ENCODE measurements at regions not wholly inside any gene's neighbourhood (a gene's known extent, or its start where the extent isn't known, plus 50 kb on each side); places are given as distances from the start of the nearest gene placed in this dataset.
A peak's percentile ranks its signal among the peaks of the same experiment; 100 is the strongest.

GRCh38 chr6:165229216-165229615 lies 80.2 kb downstream of the C6orf118 start:
- no peak overlapping the region for H3K27ac Mint-ChIP-seq (ENCODE audit: low read depth, unreplicated experiment)
- TF ChIP-seq CTCF (IDR thresholded peaks at IDR 0.05; ENCODE audit: unreplicated experiment), result peak; percentile 13
- no peaks in the 10 kb centered on the region for H3K36me3 Mint-ChIP-seq (ENCODE audit: insufficient read depth, unreplicated experiment)
- no peaks in the 10 kb centered on the region for H3K27me3 Mint-ChIP-seq (ENCODE audit: insufficient read depth, unreplicated experiment)
- no peak overlapping the region for H3K4me3 Mint-ChIP-seq (ENCODE audit: unreplicated experiment)
- DNase-seq (ENCODE audit: unreplicated experiment), result no peak
- no peaks in the 10 kb centered on the region for H3K9me3 Mint-ChIP-seq (ENCODE audit: unreplicated experiment)
- CTCF ChIA-PET, result interaction anchor here (1.3 kb wide), 1 partner anchor 302 kb away, joined by 3 read pairs; no protein-coding TSS in a partner anchor
- intact Hi-C loops (cut with micrococcal nuclease), result loop anchor here (5.0 to 10.0 kb wide), 2 partner anchors 47 to 104 kb away; no protein-coding TSS in a partner anchor
- POLR2A ChIA-PET, result no interaction called here
- peaks cover 19% of the 10 kb centered on the region for H3K4me1 Mint-ChIP-seq (ENCODE audit: insufficient read depth, unreplicated experiment)
- no TSS peak for BruUV-seq (replicated peaks)

DNA sequence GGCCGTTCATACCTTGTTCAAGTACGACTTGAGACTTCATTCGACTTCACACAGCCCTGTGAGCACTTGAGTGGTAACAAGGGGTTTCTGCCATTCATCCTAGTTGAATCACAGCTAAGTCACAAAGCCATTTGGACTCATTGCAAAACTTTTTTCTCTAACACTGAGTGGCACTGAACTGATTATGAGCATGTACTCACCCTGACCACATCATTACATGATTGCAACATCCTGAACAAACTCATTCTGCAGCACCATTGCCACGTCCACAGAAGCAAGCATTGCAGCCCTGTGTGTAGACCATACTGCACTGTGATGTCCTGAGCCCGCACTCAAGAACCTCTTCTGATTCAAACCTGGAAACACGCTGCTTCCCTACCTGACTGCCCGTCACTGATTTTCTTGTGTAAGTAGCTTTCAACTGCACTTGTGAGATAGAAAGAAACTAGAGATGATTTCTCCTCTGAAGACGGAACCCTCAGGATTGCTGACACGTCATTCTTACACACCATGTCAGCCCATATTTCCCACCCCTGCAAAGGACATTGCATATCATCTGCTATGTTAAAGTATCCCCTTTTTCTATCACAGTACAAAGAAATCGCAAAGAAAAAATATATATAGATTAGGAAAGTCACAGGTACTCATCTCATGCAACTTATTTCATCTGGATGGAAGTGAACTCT lies 81.6 kb downstream of the C6orf118 start:
- DNase-seq (ENCODE audit: unreplicated experiment), result peak; percentile 78
- no peaks in the 10 kb centered on the region for H3K27me3 Mint-ChIP-seq (ENCODE audit: insufficient read depth, unreplicated experiment)
- ChIA-PET CTCF (interaction anchor here (0.6 to 1.3 kb wide), 7 partner anchors 16 to 1798 kb away, joined by 3 to 4 read pairs (median 3); no protein-coding TSS in a partner anchor), POLR2A (interaction anchor here (0.6 to 1.8 kb wide), 11 partner anchors 9 to 1801 kb away, joined by 3 to 7 read pairs (median 3); no protein-coding TSS in a partner anchor)
- H3K36me3 Mint-ChIP-seq (ENCODE audit: insufficient read depth, unreplicated experiment), result peaks cover 5% of the 10 kb centered on the region
- no peaks in the 10 kb centered on the region for H3K9me3 Mint-ChIP-seq (ENCODE audit: unreplicated experiment)
- BruUV-seq (replicated peaks), result TSS peak; percentile 75
- peak overlapping the region; percentile 49 for H3K4me3 Mint-ChIP-seq (ENCODE audit: unreplicated experiment)
- H3K4me1 Mint-ChIP-seq (ENCODE audit: insufficient read depth, unreplicated experiment), result peaks cover 31% of the 10 kb centered on the region
- no peak for TF ChIP-seq CTCF (IDR thresholded peaks at IDR 0.05; ENCODE audit: unreplicated experiment)
- H3K27ac Mint-ChIP-seq (ENCODE audit: low read depth, unreplicated experiment), result peak overlapping the region; percentile 68
- intact Hi-C loops (cut with micrococcal nuclease), result loop anchor here (1.0 to 10.0 kb wide), 3 partner anchors 45 to 172 kb away; no protein-coding TSS in a partner anchor

DNA sequence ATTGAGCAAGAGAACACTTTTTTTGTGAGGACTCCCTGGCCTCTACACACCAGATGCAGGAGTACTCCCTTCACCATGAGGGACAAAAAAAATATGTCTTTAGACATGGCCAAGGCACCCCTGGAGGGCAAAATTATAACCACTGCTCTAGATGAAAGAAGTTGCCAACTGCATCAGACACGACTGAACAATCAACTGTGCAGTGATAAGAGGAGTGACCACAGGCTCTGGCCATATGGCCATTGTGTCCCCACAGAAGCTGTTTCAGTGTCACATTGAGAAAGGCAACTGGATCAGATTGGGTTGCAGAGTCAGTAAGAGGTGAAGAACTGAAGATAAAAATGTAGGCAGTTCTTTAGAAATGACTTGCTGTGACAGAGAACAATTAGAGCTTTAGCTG lies 85.7 kb downstream of the C6orf118 start:
- CTCF ChIA-PET, result interaction anchor here (0.5 kb wide), 1 partner anchor 40 kb away, joined by 3 read pairs; no protein-coding TSS in a partner anchor
- no TSS peak for BruUV-seq (replicated peaks)
- intact Hi-C loops (cut with micrococcal nuclease), result loop anchor here (10.0 kb wide), 1 partner anchor 99 kb away; no protein-coding TSS in a partner anchor
- POLR2A ChIA-PET, result interaction anchor here (1.4 kb wide), 1 partner anchor 39 kb away, joined by 4 read pairs; no protein-coding TSS in a partner anchor
- Mint-ChIP-seq H3K27ac (ENCODE audit: low read depth, unreplicated experiment) (no peak overlapping the region), H3K4me1 (ENCODE audit: insufficient read depth, unreplicated experiment) (peaks cover 31% of the 10 kb centered on the region), H3K9me3 (ENCODE audit: unreplicated experiment) (no peaks in the 10 kb centered on the region), H3K27me3 (ENCODE audit: insufficient read depth, unreplicated experiment) (no peaks in the 10 kb centered on the region), H3K36me3 (ENCODE audit: insufficient read depth, unreplicated experiment) (peaks cover 7% of the 10 kb centered on the region), H3K4me3 (ENCODE audit: unreplicated experiment) (no peak overlapping the region)
- no peak for TF ChIP-seq CTCF (IDR thresholded peaks at IDR 0.05; ENCODE audit: unreplicated experiment)
- DNase-seq (ENCODE audit: unreplicated experiment), result no peak

- CTCF ChIA-PET, result interaction anchor here (0.9 kb wide), 1 partner anchor 45 kb away, joined by 5 read pairs; no protein-coding TSS in a partner anchor
- Mint-ChIP-seq H3K27me3 (ENCODE audit: insufficient read depth, unreplicated experiment) (no peaks in the 10 kb centered on the region), H3K4me3 (ENCODE audit: unreplicated experiment) (no peak overlapping the region), H3K27ac (ENCODE audit: low read depth, unreplicated experiment) (no peak overlapping the region), H3K9me3 (ENCODE audit: unreplicated experiment) (no peaks in the 10 kb centered on the region), H3K36me3 (ENCODE audit: insufficient read depth, unreplicated experiment) (peaks cover 7% of the 10 kb centered on the region), H3K4me1 (ENCODE audit: insufficient read depth, unreplicated experiment) (peaks cover 25% of the 10 kb centered on the region)
- POLR2A ChIA-PET, result no interaction called here
- intact Hi-C loops (cut with micrococcal nuclease), result loop anchor here (10.0 kb wide), 1 partner anchor 98 kb away; no protein-coding TSS in a partner anchor
- no peak for TF ChIP-seq CTCF (IDR thresholded peaks at IDR 0.05; ENCODE audit: unreplicated experiment)
- no TSS peak for BruUV-seq (replicated peaks)
- DNase-seq (ENCODE audit: unreplicated experiment), result no peak
Measured at GRCh38 chr6:165223101-165223500, 86.3 kb downstream of the C6orf118 start.
